ENCODE measurements at regions not wholly inside any gene's neighbourhood (a gene's known extent, or its start where the extent isn't known, plus 50 kb on each side); places are given as distances from the start of the nearest gene placed in this dataset.

GRCh38 chr17:74088934-74089329 lies 114.5 kb upstream of the RPL38 start:
- Mint-ChIP-seq H3K4me1 (no peaks in the 10 kb centered on the region), H3K27ac (no peak overlapping the region), H3K4me3 (no peak overlapping the region), H3K9me3 (peaks cover 48% of the 10 kb centered on the region), H3K27me3 (ENCODE audit: low read depth) (peaks cover 12% of the 10 kb centered on the region; the same call in 1 of the 2 replicates), H3K36me3 (peaks cover 15% of the 10 kb centered on the region)
- POLR2A ChIA-PET = no interaction called here
- TF ChIP-seq ZNF532 (CRISPR knock-in tag; IDR thresholded peaks at IDR 0.05; ENCODE audit: borderline replicate concordance) (no peak), ZBTB21 (CRISPR knock-in tag; IDR thresholded peaks at IDR 0.05; ENCODE audit: borderline replicate concordance) (no peak), OVOL2 (CRISPR knock-in tag; IDR thresholded peaks at IDR 0.05; ENCODE audit: borderline replicate concordance) (no peak), ZSCAN18 (CRISPR knock-in tag; IDR thresholded peaks at IDR 0.05) (no peak), SMAD3 (CRISPR knock-in tag; IDR thresholded peaks at IDR 0.05; ENCODE audit: borderline replicate concordance) (no peak), ZNF121 (CRISPR knock-in tag; IDR thresholded peaks at IDR 0.05) (no peak), HMGA2 (CRISPR knock-in tag; IDR thresholded peaks at IDR 0.05) (no peak), AFF4 (CRISPR knock-in tag; IDR thresholded peaks at IDR 0.05; ENCODE audit: borderline replicate concordance) (no peak)
- TF ChIP-seq, protein P1, sequence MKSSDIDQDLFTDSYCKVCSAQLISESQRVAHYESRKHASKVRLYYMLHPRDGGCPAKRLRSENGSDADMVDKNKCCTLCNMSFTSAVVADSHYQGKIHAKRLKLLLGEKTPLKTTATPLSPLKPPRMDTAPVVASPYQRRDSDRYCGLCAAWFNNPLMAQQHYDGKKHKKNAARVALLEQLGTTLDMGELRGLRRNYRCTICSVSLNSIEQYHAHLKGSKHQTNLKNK (CRISPR knock-in tag; IDR thresholded peaks at IDR 0.05) = no peak
- TF ChIP-seq, protein P2, sequence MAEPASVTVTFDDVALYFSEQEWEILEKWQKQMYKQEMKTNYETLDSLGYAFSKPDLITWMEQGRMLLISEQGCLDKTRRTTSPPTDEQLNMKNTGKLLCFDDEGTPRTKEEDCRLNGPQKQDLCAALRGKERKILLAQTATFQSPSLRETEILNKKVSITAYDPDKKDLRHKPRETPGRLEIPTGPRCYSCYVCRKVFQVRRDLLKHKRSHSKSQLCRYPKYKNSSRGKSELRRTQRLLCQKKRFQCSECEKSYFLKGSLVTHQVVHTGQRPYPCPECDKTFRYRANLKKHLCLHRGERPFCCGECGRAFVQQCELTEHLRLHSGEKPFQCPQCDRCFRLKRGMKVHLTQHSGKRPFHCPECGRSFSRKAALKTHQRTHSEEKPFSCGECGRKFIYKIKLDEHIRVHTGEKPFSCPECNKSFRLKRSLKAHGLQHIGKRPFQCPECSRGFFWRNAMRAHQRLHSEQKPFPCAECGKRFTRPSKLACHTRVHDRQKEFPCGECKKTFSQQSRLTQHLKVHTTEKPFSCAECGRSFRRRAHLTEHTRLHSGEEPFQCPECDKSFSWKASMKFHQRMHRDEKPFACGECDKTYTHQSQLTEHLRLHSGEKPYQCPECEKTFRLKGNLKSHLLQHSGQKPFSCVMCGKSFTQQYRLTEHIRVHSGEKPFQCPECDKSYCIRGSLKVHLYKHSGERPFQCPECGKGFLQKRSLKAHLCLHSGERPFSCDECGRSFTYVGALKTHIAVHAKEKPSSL (CRISPR knock-in tag; conservative IDR thresholded peaks at IDR 0.05) = no peak
- ATAC-seq = no peak
- no peak for DNase-seq (ENCODE audit: low spot score)
- CTCF ChIA-PET = interaction anchor here (0.8 to 8.8 kb wide), 15 partner anchors 9 to 442 kb away, joined by 3 to 100 read pairs (median 10); no protein-coding TSS in a partner anchor

DNA sequence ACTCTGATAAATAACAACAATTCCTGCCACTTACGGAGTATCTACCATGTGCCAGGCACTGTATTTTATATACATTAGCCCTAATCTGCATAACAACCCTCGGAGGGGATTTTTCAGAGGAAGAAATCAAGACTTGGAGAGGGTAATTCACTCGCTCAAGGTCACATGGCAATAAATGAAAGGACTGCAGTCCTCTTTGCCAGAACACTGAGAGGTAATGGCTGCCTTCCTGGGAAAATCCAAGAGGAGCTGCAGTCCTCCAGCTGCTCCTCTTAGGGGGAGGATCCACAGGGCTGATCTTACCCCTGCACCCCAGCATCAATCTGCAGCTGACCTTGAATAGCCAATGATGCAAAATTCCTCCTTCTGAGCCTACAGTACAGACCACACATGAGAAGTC lies 114.1 kb upstream of the RPL38 start:
- CTCF ChIA-PET = interaction anchor here (0.6 to 8.8 kb wide), 62 partner anchors 10 to 443 kb away, joined by 3 to 100 read pairs (median 5); partner anchors contain the start of gene RPL38
- H3K9me3 Mint-ChIP-seq = peaks cover 48% of the 10 kb centered on the region
- H3K4me3 Mint-ChIP-seq = no peak overlapping the region
- no peak for TF ChIP-seq NFE2L1 (CRISPR knock-in tag; IDR thresholded peaks at IDR 0.05)
- TF ChIP-seq, protein P3, sequence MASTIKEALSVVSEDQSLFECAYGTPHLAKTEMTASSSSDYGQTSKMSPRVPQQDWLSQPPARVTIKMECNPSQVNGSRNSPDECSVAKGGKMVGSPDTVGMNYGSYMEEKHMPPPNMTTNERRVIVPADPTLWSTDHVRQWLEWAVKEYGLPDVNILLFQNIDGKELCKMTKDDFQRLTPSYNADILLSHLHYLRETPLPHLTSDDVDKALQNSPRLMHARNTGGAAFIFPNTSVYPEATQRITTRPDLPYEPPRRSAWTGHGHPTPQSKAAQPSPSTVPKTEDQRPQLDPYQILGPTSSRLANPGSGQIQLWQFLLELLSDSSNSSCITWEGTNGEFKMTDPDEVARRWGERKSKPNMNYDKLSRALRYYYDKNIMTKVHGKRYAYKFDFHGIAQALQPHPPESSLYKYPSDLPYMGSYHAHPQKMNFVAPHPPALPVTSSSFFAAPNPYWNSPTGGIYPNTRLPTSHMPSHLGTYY (CRISPR knock-in tag; IDR thresholded peaks at IDR 0.05) = no peak
- no peak for TF ChIP-seq ZBTB21 (CRISPR knock-in tag; IDR thresholded peaks at IDR 0.05; ENCODE audit: borderline replicate concordance)
- TF ChIP-seq ZNF219 (CRISPR knock-in tag; IDR thresholded peaks at IDR 0.05; ENCODE audit: borderline replicate concordance) = no peak
- no peak for TF ChIP-seq FOXK1 (CRISPR knock-in tag; IDR thresholded peaks at IDR 0.05)
- no peak for TF ChIP-seq E2F5 (CRISPR knock-in tag; IDR thresholded peaks at IDR 0.05)
- TF ChIP-seq, protein P4, sequence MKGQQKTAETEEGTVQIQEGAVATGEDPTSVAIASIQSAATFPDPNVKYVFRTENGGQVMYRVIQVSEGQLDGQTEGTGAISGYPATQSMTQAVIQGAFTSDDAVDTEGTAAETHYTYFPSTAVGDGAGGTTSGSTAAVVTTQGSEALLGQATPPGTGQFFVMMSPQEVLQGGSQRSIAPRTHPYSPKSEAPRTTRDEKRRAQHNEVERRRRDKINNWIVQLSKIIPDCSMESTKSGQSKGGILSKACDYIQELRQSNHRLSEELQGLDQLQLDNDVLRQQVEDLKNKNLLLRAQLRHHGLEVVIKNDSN (CRISPR knock-in tag; IDR thresholded peaks at IDR 0.05) = no peak
- no peak for TF ChIP-seq NFYB (CRISPR knock-in tag; conservative IDR thresholded peaks at IDR 0.05; ENCODE audit: low read depth)
- TF ChIP-seq RORB (CRISPR knock-in tag; IDR thresholded peaks at IDR 0.05) = no peak
- TF ChIP-seq ESRRA (CRISPR knock-in tag; IDR thresholded peaks at IDR 0.05; ENCODE audit: borderline replicate concordance) = no peak
- TF ChIP-seq TP53 (CRISPR knock-in tag; IDR thresholded peaks at IDR 0.05) = no peak

More for the DNA sequence above, 114.1 kb upstream of the RPL38 start:
- peaks cover 15% of the 10 kb centered on the region for H3K36me3 Mint-ChIP-seq
- no peak overlapping the region for H3K27ac Mint-ChIP-seq
- peaks cover 13% of the 10 kb centered on the region; the same call in 1 of the 2 replicates for H3K27me3 Mint-ChIP-seq (ENCODE audit: low read depth)
- no peak for ATAC-seq
- H3K4me1 Mint-ChIP-seq = no peaks in the 10 kb centered on the region
- DNase-seq (ENCODE audit: low spot score) = no peak
- POLR2A ChIA-PET = no interaction called here
